ENCODE measurements at regions not wholly inside any gene's neighbourhood (a gene's known extent, or its start where the extent isn't known, plus 50 kb on each side); places are given as distances from the start of the nearest gene placed in this dataset.

- Histone ChIP-seq H3K27me3 (ENCODE audit: control insufficient read depth in 2 of 2, insufficient read depth in 2 of 2, low read length in 2 of 2) (no peaks in the 10 kb centered on the region), H3K4me1 (ENCODE audit: control insufficient read depth, extremely low read depth, insufficient read depth, low read length) (no peaks in the 10 kb centered on the region), H3K4me2 (ENCODE audit: insufficient read depth, low read length) (no peak overlapping the region), H4K20me1 (replicated peaks; ENCODE audit: control insufficient read depth, extremely low read depth, insufficient read depth, low read length) (no peaks in the 10 kb centered on the region), H3K36me3 (ENCODE audit: control insufficient read depth in 2 of 2, extremely low read depth in 1 of 2, insufficient read depth in 2 of 2, low read length in 2 of 2) (no peaks in the 10 kb centered on the region), H3K9me3 (replicated peaks; ENCODE audit: control insufficient read depth, insufficient read depth, low read length) (no peaks in the 10 kb centered on the region), H3K79me2 (ENCODE audit: control insufficient read depth, insufficient read depth, low read length) (no peaks in the 10 kb centered on the region), H3K9ac (replicated peaks; ENCODE audit: extremely low read depth, insufficient read depth, low read length) (no peak overlapping the region), H3K9me1 (replicated peaks; ENCODE audit: control insufficient read depth, extremely low read depth, insufficient read depth, low read length) (no peaks in the 10 kb centered on the region), H3K4me3 (replicated peaks in 1 of 3; ENCODE audit: insufficient read depth in 1 of 3, low read depth in 1 of 3, low read length in 3 of 3) (no peak overlapping the region), H3K27ac (ENCODE audit: insufficient read depth, low read depth, low read length) (no peak overlapping the region), H2AFZ (ENCODE audit: low read depth, low read length) (no peak overlapping the region)
- CTCF ChIA-PET = interaction anchor here (1.2 kb wide), 1 partner anchor 10 kb away, joined by 3 read pairs; no protein-coding TSS in a partner anchor
- POLR2A ChIA-PET = no interaction called here
- intact Hi-C loops (cut with micrococcal nuclease) = no loop called here
- no peak for DNase-seq (ENCODE audit: low read depth, low spot score)
- dilution Hi-C loops (cut with MboI; ENCODE audit: extremely low pct_ligation_motif_present, low sequenced_read_pairs) = no loop called here
- BruUV-seq (replicated peaks) = no TSS peak
- TF ChIP-seq POLR2A (IDR thresholded peaks at IDR 0.05; ENCODE audit: low read depth, low read length) (no peak), JUN (IDR thresholded peaks at IDR 0.05; ENCODE audit: borderline replicate concordance, insufficient read depth, insufficient read length, low read depth) (no peak), FOS (IDR thresholded peaks at IDR 0.05; ENCODE audit: borderline replicate concordance, insufficient read depth, low read length) (no peak), CTCF (IDR thresholded peaks at IDR 0.05; ENCODE audit: extremely low read depth in 1 of 2, insufficient read depth in 1 of 2, low read depth in 1 of 2, low read length in 2 of 2) (no peak), MAX (IDR thresholded peaks at IDR 0.05; ENCODE audit: insufficient read depth, insufficient read length) (no peak), MYC (IDR thresholded peaks at IDR 0.05; ENCODE audit: low read depth, low read length) (no peak), EZH2 (IDR thresholded peaks at IDR 0.05; ENCODE audit: borderline replicate concordance, low read depth, low read length, severe bottlenecking) (no peak)
- no peak for FAIRE-seq
Measured at GRCh38 chr3:127044996-127045395, 62.1 kb downstream of the PLXNA1 start.
